CD8-positive, alpha-beta memory T cell (primary cell): ENCODE measurements at regions not wholly inside any gene's neighbourhood (a gene's known extent, or its start where the extent isn't known, plus 50 kb on each side); places are given as distances from the start of the nearest gene placed in this dataset.

Source experiments
- CTCF ChIA-PET: fragments of 350-600 bp; sonication (Branson Sonifier 250); formaldehyde crosslinking; loops from one replicate; lab custom pipeline; 2021; ENCODE audit warnings: antibody characterized with exemption; lab: Charles Lee
- POLR2A ChIA-PET: fragments of 350-600 bp; sonication (Branson Sonifier 250); formaldehyde crosslinking; loops from one replicate; lab custom pipeline; 2021; ENCODE audit warnings: antibody characterized with exemption; lab: Charles Lee
- DNase-seq, 5 donors: peaks; one replicate each; pipeline versions ENCODE4 v3.0.0 to v3.0.0-alpha.2; 2020 to 2022; ENCODE audit warnings: mixed read lengths in 1 of 5
- H3K27ac ChIP-seq: one replicate; pipeline ENCODE4 v1.7.0; 2013; ENCODE audit warnings: low read depth, mild to moderate bottlenecking, low read length, moderate library complexity
- H3K27me3 ChIP-seq: 2 replicates; pipeline ENCODE4 v1.7.0; 2013; ENCODE audit warnings: low read length, mild to moderate bottlenecking; ENCODE audit not compliant: insufficient read depth, poor library complexity, severe bottlenecking
- H3K36me3 ChIP-seq: 2 replicates; pipeline ENCODE4 v1.7.0; 2013; ENCODE audit warnings: mild to moderate bottlenecking, low read length, moderate library complexity; ENCODE audit not compliant: insufficient read depth
- H3K4me1 ChIP-seq: 2 replicates; pipeline ENCODE4 v1.7.0; 2013; ENCODE audit warnings: mild to moderate bottlenecking, low read length, moderate library complexity; ENCODE audit not compliant: insufficient read depth
- H3K4me3 ChIP-seq: 2 replicates; pipeline ENCODE4 v1.7.0; 2013; ENCODE audit warnings: mild to moderate bottlenecking, low read length
- H3K9me3 ChIP-seq: 2 replicates; pipeline ENCODE4 v1.7.0; 2013; ENCODE audit warnings: mild to moderate bottlenecking, low read length
- H3K27ac Mint-ChIP-seq, 8 donors: one replicate each; pipeline ENCODE4 v1.8.0; 2020 to 2021; ENCODE audit warnings: mixed read lengths in 8 of 8, mild to moderate bottlenecking in 6 of 8, inconsistent platforms in 3 of 8, moderate library complexity in 3 of 8
- H3K27me3 Mint-ChIP-seq, 2 donors: one replicate each; pipeline ENCODE4 v1.8.0; 2020 to 2021; ENCODE audit warnings: mixed read lengths in 2 of 2, mild to moderate bottlenecking in 1 of 2, moderate library complexity in 1 of 2
- H3K36me3 Mint-ChIP-seq, 3 donors: one replicate each; pipeline ENCODE4 v1.8.0; 2020 to 2021; ENCODE audit warnings: mixed read lengths in 3 of 3, inconsistent platforms in 1 of 3, mild to moderate bottlenecking in 1 of 3
- H3K4me1 Mint-ChIP-seq, 3 donors: one replicate each; pipeline ENCODE4 v1.8.0; 2020 to 2021; ENCODE audit warnings: mixed read lengths in 3 of 3, inconsistent platforms in 1 of 3, mild to moderate bottlenecking in 1 of 3
- H3K4me3 Mint-ChIP-seq, 7 donors: one replicate each; pipeline ENCODE4 v1.8.0; 2020 to 2021; ENCODE audit warnings: mixed read lengths in 7 of 7, mild to moderate bottlenecking in 6 of 7, moderate library complexity in 4 of 7, inconsistent platforms in 2 of 7
- H3K9me3 Mint-ChIP-seq, 5 donors: one replicate each; pipeline ENCODE4 v1.8.0; 2020 to 2022; ENCODE audit warnings: mixed read lengths in 5 of 5, mild to moderate bottlenecking in 3 of 5, moderate library complexity in 2 of 5, inconsistent platforms in 1 of 5

DNA sequence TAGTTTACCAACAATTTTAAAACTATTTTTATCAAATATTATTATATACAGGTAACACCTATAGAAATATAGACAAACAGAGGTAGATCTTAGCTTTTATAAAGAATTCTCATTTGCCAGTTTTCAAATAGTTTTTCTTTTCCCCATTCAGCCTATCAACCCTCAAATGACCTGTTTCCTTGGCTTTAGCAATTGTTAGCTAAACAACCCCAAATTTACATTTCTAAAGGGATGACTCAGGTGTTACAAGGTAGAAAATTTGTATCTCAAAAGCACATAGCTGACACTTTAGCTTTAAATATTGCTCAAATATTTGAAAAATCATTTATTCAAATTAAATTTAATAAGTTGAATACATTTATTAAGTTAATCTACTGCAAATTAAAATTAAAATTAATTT lies 1207.2 kb downstream of the SLITRK1 start:
- ChIA-PET POLR2A (no interaction called here), CTCF (no interaction called here)
- Mint-ChIP-seq H3K9me3 (no peaks in the 10 kb centered on the region), H3K27me3 (no peaks in the 10 kb centered on the region), H3K4me1 (no peaks in the 10 kb centered on the region), H3K27ac (no peak overlapping the region), H3K36me3 (no peaks in the 10 kb centered on the region), H3K4me3 (no peak overlapping the region)
- Histone ChIP-seq H3K4me1 (no peaks in the 10 kb centered on the region), H3K27me3 (no peaks in the 10 kb centered on the region), H3K36me3 (no peaks in the 10 kb centered on the region), H3K4me3 (no peak overlapping the region), H3K9me3 (no peaks in the 10 kb centered on the region), H3K27ac (no peak overlapping the region)
- DNase-seq = no peak

DNA sequence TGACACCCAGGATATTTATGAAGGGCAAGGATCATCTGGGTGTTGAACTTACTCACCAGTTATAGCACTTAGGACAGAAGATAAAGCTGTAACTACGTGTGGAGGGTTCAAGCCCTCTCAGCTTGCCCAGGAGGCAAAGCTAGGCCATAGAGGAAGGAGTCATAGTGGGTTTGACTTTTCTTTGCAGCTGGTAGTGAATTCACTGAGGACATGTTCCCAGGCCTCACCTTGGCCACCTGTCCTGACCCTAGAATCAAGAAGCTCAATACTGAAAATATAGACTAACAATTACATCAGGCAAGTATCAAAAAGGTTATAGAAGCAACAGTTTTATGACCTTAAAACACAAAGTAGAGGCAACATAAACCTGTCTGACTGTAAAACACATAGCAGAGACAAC lies 1207.7 kb downstream of the SLITRK1 start:
- H3K27me3 Mint-ChIP-seq = no peaks in the 10 kb centered on the region
- no peak overlapping the region for H3K27ac ChIP-seq
- H3K4me1 ChIP-seq = no peaks in the 10 kb centered on the region
- H3K27ac Mint-ChIP-seq = no peak overlapping the region
- H3K27me3 ChIP-seq = no peaks in the 10 kb centered on the region
- no peak for DNase-seq
- POLR2A ChIA-PET = no interaction called here
- H3K36me3 Mint-ChIP-seq = no peaks in the 10 kb centered on the region
- no peaks in the 10 kb centered on the region for H3K36me3 ChIP-seq
- no peak overlapping the region for H3K4me3 ChIP-seq
- H3K9me3 ChIP-seq = no peaks in the 10 kb centered on the region
- no peak overlapping the region for H3K4me3 Mint-ChIP-seq
- no peaks in the 10 kb centered on the region for H3K9me3 Mint-ChIP-seq
- CTCF ChIA-PET = no interaction called here
- H3K4me1 Mint-ChIP-seq = no peaks in the 10 kb centered on the region

DNA sequence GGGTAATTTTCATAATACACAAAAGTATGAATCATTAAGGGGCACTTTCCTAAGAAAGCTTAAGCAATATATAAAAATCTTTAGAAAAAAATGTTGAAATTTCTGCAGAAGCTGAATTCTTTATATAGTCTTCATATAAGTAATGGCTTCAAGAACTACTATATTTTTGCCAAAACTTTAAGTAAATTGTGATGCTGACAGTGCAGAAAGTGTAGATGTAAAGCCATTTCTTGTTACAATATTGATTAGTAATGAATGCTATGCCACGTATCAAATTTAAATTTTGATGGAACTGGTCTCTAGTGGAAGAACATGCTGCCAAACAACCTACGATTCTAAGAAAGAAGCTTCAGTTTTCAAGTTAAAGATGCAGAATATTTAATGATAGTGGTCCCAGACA lies 1210.0 kb downstream of the SLITRK1 start:
- Mint-ChIP-seq H3K4me3 (no peak overlapping the region), H3K27ac (no peak overlapping the region), H3K9me3 (no peaks in the 10 kb centered on the region), H3K4me1 (no peaks in the 10 kb centered on the region), H3K36me3 (no peaks in the 10 kb centered on the region), H3K27me3 (no peaks in the 10 kb centered on the region)
- no peak overlapping the region for H3K27ac ChIP-seq
- no peak overlapping the region for H3K4me3 ChIP-seq
- H3K4me1 ChIP-seq = no peaks in the 10 kb centered on the region
- CTCF ChIA-PET = no interaction called here
- no peak for DNase-seq
- no peaks in the 10 kb centered on the region for H3K36me3 ChIP-seq
- POLR2A ChIA-PET = no interaction called here
- no peaks in the 10 kb centered on the region for H3K9me3 ChIP-seq
- H3K27me3 ChIP-seq = no peaks in the 10 kb centered on the region

DNA sequence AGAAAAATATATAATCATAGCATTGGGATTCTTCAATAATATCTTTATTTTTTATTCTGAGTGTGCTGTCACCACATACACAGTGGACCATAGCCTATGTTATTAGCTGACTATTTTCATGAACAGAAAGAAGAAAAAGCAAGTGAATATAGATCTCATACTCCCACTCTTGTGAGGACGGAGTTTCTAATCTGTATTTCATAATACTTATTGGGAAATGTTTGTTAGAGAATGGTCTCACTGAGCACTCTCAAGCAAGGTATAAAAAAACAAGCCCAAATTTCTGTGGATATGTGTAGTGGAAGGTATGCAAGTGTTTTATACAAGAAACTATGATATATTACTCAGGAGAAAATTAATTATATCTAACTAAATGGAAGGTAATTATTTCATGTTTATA lies 1218.1 kb downstream of the SLITRK1 start:
- Mint-ChIP-seq H3K27me3 (peaks cover 0 to 2% of the 10 kb centered on the region in 2 donors), H3K27ac (no peak overlapping the region), H3K4me1 (no peaks in the 10 kb centered on the region), H3K36me3 (no peaks in the 10 kb centered on the region), H3K4me3 (no peak overlapping the region), H3K9me3 (no peaks in the 10 kb centered on the region)
- ChIA-PET CTCF (no interaction called here), POLR2A (no interaction called here)
- Histone ChIP-seq H3K36me3 (no peaks in the 10 kb centered on the region), H3K9me3 (no peaks in the 10 kb centered on the region), H3K27ac (no peak overlapping the region), H3K4me1 (no peaks in the 10 kb centered on the region), H3K4me3 (no peak overlapping the region), H3K27me3 (no peaks in the 10 kb centered on the region)
- DNase-seq = no peak

DNA sequence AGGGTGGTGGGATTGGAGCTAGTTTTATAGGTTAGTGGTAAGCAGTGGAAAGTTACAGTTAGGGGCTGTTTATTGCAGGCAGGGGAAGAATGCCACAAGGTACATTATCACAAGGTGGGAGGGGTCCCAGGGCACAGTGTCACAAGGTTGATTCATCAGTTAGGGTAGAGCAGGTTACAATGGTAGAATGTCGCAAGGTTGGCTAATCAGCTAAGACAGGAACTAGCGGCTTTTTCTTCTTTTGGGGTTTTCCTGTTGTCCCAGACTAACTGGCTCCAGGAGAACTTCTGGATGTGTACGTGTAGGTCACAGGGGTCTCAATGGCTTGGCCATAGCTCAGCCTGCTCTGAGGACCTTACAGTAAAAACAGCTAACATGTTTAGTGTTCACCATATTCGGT lies 1221.1 kb downstream of the SLITRK1 start:
- H3K27me3 Mint-ChIP-seq = peaks cover 0 to 2% of the 10 kb centered on the region in 2 donors
- no peaks in the 10 kb centered on the region for H3K4me1 ChIP-seq
- no peak overlapping the region for H3K27ac Mint-ChIP-seq
- no peaks in the 10 kb centered on the region for H3K36me3 Mint-ChIP-seq
- no peaks in the 10 kb centered on the region for H3K36me3 ChIP-seq
- H3K27me3 ChIP-seq = no peaks in the 10 kb centered on the region
- H3K9me3 ChIP-seq = no peaks in the 10 kb centered on the region
- ChIA-PET CTCF (no interaction called here), POLR2A (no interaction called here)
- no peak overlapping the region for H3K4me3 Mint-ChIP-seq
- no peak overlapping the region for H3K4me3 ChIP-seq
- no peaks in the 10 kb centered on the region for H3K4me1 Mint-ChIP-seq
- H3K27ac ChIP-seq = no peak overlapping the region
- H3K9me3 Mint-ChIP-seq = no peaks in the 10 kb centered on the region
- no peak for DNase-seq

DNA sequence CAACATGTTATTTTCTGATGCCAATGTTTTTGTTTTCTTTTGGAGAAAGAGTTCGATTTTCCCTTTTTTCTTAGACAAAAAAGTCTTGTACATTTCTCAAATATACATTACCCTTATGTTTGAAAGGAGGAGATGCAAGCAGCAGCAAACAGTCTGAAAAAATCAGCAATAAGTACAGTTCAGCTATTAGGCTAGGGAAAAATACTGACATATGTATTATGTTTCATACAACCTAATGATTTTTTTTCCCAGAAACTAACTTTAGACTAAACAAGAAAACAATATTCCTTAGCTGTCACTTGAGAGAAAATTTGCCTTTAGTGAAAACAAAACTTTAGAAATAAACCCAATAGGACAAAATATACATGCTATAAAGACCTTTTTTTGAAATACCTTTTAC lies 1223.5 kb downstream of the SLITRK1 start:
- Mint-ChIP-seq H3K27ac (no peak overlapping the region), H3K27me3 (peaks cover 0 to 2% of the 10 kb centered on the region in 2 donors), H3K4me3 (no peak overlapping the region), H3K4me1 (no peaks in the 10 kb centered on the region), H3K9me3 (no peaks in the 10 kb centered on the region), H3K36me3 (no peaks in the 10 kb centered on the region)
- Histone ChIP-seq H3K27ac (no peak overlapping the region), H3K36me3 (no peaks in the 10 kb centered on the region), H3K4me3 (no peak overlapping the region), H3K27me3 (no peaks in the 10 kb centered on the region), H3K9me3 (no peaks in the 10 kb centered on the region), H3K4me1 (no peaks in the 10 kb centered on the region)
- POLR2A ChIA-PET = no interaction called here
- no peak for DNase-seq
- CTCF ChIA-PET = no interaction called here

DNA sequence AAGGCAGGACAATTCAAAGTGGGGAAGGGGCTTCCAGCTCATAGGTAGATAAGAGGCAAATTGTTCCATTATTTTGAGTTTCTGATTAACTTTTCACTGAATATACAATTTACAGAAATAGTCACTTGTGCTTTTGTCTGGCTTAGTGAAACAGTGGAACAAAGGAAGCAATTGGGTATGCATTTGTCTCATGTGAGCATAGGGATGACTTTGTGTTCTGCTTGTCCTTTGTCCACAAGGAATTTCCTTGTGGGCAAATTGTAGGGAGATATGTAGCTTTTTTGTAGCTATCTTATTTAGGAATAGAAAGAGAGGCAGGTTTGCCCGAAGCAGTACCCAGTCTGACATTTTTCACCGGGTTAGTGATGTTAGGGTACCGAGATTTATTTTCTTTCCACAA lies 1224.8 kb downstream of the SLITRK1 start:
- H3K9me3 ChIP-seq = no peaks in the 10 kb centered on the region
- no peaks in the 10 kb centered on the region for H3K36me3 Mint-ChIP-seq
- no peaks in the 10 kb centered on the region for H3K4me1 ChIP-seq
- DNase-seq = no peak
- ChIA-PET CTCF (no interaction called here), POLR2A (no interaction called here)
- no peaks in the 10 kb centered on the region for H3K36me3 ChIP-seq
- H3K4me3 ChIP-seq = no peak overlapping the region
- H3K27me3 ChIP-seq = no peaks in the 10 kb centered on the region
- no peak overlapping the region for H3K27ac Mint-ChIP-seq
- no peaks in the 10 kb centered on the region for H3K9me3 Mint-ChIP-seq
- H3K4me3 Mint-ChIP-seq = no peak overlapping the region
- H3K27me3 Mint-ChIP-seq = peaks cover 0 to 2% of the 10 kb centered on the region in 2 donors
- H3K27ac ChIP-seq = no peak overlapping the region
- no peaks in the 10 kb centered on the region for H3K4me1 Mint-ChIP-seq

DNA sequence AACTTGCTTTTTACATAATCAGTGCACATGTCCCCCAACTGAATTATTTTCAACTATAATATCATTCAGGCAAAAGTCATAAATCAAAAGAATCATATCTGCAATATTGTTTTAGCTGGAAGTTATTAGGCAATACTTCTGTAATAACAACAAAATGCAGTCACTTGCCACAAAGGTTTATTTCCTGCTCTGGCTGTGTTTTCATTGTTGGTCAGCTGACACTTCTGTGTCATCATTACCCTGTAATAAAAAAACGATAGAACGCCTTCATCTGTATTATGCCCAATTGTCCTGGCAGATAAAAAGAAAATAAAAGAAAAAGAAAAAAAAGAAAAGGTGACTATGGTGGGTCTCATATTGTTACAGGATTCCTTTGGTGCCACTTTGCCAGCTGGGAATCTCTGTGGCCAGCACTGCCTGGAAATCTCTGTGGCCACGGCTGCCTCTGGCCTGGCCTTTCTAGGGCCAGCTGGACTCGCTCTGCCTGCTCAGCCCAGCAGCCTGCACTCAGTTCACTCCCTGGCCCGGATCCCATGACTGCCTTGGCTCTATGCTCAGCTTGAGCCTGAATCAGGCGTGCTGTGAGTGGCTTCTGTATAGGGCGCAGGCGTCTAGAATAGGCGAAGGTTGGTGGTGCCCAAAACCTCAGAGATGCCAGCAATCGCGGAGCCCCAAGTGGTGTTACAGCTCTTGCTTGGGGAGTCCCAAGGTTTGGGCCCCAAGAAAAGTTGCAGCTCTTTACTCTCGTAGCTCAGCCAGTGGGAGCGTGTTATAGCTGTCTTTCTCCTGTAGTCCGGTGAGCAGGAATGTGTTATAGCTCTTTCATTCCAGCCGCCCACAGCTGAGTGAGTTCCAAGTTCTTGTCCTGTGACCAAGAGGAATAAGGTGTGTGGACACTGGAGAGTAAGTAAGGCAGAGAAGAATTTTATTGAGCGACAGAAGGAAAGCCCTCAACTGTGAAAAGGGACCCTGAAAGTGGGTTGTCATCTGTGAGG lies 1227.1 kb downstream of the SLITRK1 start:
- Histone ChIP-seq H3K27ac (no peak overlapping the region), H3K36me3 (no peaks in the 10 kb centered on the region), H3K27me3 (no peaks in the 10 kb centered on the region), H3K9me3 (no peaks in the 10 kb centered on the region), H3K4me3 (no peak overlapping the region), H3K4me1 (no peaks in the 10 kb centered on the region)
- peaks cover 0 to 2% of the 10 kb centered on the region in 2 donors for H3K27me3 Mint-ChIP-seq
- ChIA-PET POLR2A (no interaction called here), CTCF (no interaction called here)
- H3K4me3 Mint-ChIP-seq = no peak overlapping the region
- H3K9me3 Mint-ChIP-seq = no peaks in the 10 kb centered on the region
- no peak overlapping the region for H3K27ac Mint-ChIP-seq
- no peaks in the 10 kb centered on the region for H3K36me3 Mint-ChIP-seq
- DNase-seq = no peak
- no peaks in the 10 kb centered on the region for H3K4me1 Mint-ChIP-seq
